Ovary (tissue), 3 donors: ENCODE measurements at regions not wholly inside any gene's neighbourhood (a gene's known extent, or its start where the extent isn't known, plus 50 kb on each side); places are given as distances from the start of the nearest gene placed in this dataset.

Experiments
- CTCF ChIP-seq, 3 donors: fragments of 450-650 bp in 2 of 3; fragments of 200-600 bp in 1 of 3; IDR thresholded peaks; one replicate each; pipeline versions ENCODE4 v1.5.1 to v1.8.0; 2016 to 2022; ENCODE audit warnings: antibody characterized with exemption in 3 of 3, mild to moderate bottlenecking in 1 of 3
- POLR2A ChIP-seq: fragments of 450-650 bp; IDR thresholded peaks from one replicate; pipeline ENCODE4 v1.6.1; 2017; ENCODE audit warnings: antibody characterized with exemption, mild to moderate bottlenecking, moderate library complexity
- donor health status: DM: no; HTN: no; CAD: no.

- no peak for TF ChIP-seq CTCF (IDR thresholded peaks at IDR 0.05)
- TF ChIP-seq POLR2A = no peak
Observed at GRCh38 chr1:101476541-101476940, 239.7 kb downstream of the S1PR1 start.
